A673 (cell line): ENCODE measurements at regions not wholly inside any gene's neighbourhood (a gene's known extent, or its start where the extent isn't known, plus 50 kb on each side); places are given as distances from the start of the nearest gene placed in this dataset.

Experiments used
- EZH2 ChIP-seq: fragments of 200-600 bp; sonication (generic); IDR thresholded peaks from 2 replicates; pipeline ENCODE4 v1.6.1; 2017; ENCODE audit warnings: borderline replicate concordance, low read depth, mild to moderate bottlenecking, mixed read lengths, antibody characterized with exemption, low read length; ENCODE audit not compliant: poor library complexity, severe bottlenecking
- TF ChIP-seq, protein P1 (sequence below): fragments of 300-800, 200-600 bp; sonication (generic); conservative IDR thresholded peaks from 2 replicates; pipeline ENCODE4 v1.5.1; 2017; ENCODE audit warnings: low read depth, mild to moderate bottlenecking, antibody characterized with exemption, low read length, moderate library complexity, mixed read lengths

DNA sequence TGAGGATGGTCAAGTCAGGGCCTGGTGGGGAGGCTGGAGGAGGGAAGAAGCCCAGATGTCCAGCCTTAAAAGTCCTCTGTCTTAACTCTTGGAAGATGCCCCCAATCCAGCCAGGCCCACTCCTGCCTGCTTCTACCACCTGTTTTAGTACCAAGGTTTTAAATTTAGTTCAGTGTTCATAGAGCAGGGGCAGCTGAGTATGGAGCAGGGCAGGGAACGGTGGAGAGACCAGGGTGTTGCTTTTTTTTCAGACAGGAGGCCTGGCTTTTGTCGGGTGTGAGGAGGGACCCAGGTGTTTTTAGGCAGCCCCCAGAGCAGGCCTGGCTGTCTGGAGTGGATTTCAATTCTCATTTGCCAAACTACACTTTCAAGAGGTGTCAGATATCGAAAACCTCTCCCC lies 278.8 kb downstream of the CDC5L start:
- TF ChIP-seq, protein P1, sequence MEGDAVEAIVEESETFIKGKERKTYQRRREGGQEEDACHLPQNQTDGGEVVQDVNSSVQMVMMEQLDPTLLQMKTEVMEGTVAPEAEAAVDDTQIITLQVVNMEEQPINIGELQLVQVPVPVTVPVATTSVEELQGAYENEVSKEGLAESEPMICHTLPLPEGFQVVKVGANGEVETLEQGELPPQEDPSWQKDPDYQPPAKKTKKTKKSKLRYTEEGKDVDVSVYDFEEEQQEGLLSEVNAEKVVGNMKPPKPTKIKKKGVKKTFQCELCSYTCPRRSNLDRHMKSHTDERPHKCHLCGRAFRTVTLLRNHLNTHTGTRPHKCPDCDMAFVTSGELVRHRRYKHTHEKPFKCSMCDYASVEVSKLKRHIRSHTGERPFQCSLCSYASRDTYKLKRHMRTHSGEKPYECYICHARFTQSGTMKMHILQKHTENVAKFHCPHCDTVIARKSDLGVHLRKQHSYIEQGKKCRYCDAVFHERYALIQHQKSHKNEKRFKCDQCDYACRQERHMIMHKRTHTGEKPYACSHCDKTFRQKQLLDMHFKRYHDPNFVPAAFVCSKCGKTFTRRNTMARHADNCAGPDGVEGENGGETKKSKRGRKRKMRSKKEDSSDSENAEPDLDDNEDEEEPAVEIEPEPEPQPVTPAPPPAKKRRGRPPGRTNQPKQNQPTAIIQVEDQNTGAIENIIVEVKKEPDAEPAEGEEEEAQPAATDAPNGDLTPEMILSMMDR: no peak
- TF ChIP-seq EZH2: no peak
